ENCODE measurements at regions not wholly inside any gene's neighbourhood (a gene's known extent, or its start where the extent isn't known, plus 50 kb on each side); places are given as distances from the start of the nearest gene placed in this dataset.

DNA sequence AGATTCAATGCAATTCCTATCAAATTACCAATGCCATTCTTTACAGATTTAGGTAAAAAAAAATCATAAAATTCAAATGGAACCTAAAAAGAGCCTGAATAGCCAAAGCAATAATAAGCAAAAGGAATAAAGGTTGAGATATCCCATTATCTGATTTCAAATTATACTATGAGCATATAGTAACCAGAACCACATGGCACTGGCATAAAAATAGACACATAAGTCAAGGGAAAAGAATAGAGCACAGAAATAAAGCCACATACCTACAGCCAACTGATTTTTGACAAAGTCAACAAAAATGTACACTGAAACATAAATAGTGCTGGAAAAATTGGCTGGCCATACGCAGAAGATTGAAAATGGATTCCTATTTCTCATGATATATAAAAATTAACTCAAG is 853.7 kb downstream of the FAT4 start (continued):
- no peak for TF ChIP-seq ZNF384 (IDR thresholded peaks at IDR 0.05; ENCODE audit: borderline replicate concordance, low read depth, low read length)
- no peak for TF ChIP-seq BMI1 (IDR thresholded peaks at IDR 0.05; ENCODE audit: borderline replicate concordance)

DNA sequence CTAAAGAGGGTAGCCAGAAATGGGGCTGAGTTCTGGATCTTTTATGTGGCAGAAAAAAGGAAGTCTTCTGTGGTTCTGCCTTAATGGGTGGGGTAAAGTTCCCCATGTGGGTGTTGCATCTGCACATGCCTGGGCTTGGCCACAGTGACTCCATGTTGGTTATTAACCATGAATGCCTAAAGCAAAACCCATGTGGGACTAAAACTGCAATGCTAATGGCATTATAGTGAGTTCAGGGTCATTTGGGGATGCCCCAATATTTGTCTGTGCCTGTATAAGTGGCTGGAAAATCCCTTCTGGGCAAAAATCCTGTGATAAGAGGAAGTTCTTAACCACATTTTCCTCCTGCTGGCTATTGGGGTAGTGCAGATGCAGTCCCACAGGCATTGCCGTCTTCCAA is 857.4 kb downstream of the FAT4 start:
- CTCF ChIA-PET = no interaction called here
- TF ChIP-seq, protein P1, sequence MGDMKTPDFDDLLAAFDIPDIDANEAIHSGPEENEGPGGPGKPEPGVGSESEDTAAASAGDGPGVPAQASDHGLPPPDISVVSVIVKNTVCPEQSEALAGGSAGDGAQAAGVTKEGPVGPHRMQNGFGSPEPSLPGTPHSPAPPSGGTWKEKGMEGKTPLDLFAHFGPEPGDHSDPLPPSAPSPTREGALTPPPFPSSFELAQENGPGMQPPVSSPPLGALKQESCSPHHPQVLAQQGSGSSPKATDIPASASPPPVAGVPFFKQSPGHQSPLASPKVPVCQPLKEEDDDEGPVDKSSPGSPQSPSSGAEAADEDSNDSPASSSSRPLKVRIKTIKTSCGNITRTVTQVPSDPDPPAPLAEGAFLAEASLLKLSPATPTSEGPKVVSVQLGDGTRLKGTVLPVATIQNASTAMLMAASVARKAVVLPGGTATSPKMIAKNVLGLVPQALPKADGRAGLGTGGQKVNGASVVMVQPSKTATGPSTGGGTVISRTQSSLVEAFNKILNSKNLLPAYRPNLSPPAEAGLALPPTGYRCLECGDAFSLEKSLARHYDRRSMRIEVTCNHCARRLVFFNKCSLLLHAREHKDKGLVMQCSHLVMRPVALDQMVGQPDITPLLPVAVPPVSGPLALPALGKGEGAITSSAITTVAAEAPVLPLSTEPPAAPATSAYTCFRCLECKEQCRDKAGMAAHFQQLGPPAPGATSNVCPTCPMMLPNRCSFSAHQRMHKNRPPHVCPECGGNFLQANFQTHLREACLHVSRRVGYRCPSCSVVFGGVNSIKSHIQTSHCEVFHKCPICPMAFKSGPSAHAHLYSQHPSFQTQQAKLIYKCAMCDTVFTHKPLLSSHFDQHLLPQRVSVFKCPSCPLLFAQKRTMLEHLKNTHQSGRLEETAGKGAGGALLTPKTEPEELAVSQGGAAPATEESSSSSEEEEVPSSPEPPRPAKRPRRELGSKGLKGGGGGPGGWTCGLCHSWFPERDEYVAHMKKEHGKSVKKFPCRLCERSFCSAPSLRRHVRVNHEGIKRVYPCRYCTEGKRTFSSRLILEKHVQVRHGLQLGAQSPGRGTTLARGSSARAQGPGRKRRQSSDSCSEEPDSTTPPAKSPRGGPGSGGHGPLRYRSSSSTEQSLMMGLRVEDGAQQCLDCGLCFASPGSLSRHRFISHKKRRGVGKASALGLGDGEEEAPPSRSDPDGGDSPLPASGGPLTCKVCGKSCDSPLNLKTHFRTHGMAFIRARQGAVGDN (IDR thresholded peaks at IDR 0.05) = peak; percentile 98
- TF ChIP-seq SPI1 (IDR thresholded peaks at IDR 0.05; ENCODE audit: borderline replicate concordance, insufficient read depth, low read depth, low read length) = peak; percentile 38; the same call in 1 of the 2 replicates
- peak; percentile 47; the same call in 1 of the 2 replicates for TF ChIP-seq NR2F1 (conservative IDR thresholded peaks at IDR 0.05)
- peak; percentile 52; the same call in 1 of the 2 replicates for TF ChIP-seq DPF2 (IDR thresholded peaks at IDR 0.05)
- peak; percentile 75 for TF ChIP-seq MTA2 (IDR thresholded peaks at IDR 0.05; ENCODE audit: low read depth)
- peak; percentile 78 for TF ChIP-seq IKZF1 (conservative IDR thresholded peaks at IDR 0.05)
- peak; percentile 37 to 63; a peak in 2 of 4 replicates for TF ChIP-seq BHLHE40 (IDR thresholded peaks at IDR 0.05; ENCODE audit: borderline replicate concordance in 1 of 2, low read depth in 2 of 2, low read length in 1 of 2)
- TF ChIP-seq RELA (IDR thresholded peaks at IDR 0.05; ENCODE audit: borderline replicate concordance, partially characterized antibody) = peak; percentile 50
- TF ChIP-seq, protein P2, sequence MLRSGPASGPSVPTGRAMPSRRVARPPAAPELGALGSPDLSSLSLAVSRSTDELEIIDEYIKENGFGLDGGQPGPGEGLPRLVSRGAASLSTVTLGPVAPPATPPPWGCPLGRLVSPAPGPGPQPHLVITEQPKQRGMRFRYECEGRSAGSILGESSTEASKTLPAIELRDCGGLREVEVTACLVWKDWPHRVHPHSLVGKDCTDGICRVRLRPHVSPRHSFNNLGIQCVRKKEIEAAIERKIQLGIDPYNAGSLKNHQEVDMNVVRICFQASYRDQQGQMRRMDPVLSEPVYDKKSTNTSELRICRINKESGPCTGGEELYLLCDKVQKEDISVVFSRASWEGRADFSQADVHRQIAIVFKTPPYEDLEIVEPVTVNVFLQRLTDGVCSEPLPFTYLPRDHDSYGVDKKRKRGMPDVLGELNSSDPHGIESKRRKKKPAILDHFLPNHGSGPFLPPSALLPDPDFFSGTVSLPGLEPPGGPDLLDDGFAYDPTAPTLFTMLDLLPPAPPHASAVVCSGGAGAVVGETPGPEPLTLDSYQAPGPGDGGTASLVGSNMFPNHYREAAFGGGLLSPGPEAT (IDR thresholded peaks at IDR 0.05; ENCODE audit: low read depth) = peak; percentile 52; the same call in 1 of the 2 replicates
- TF ChIP-seq, protein P3, sequence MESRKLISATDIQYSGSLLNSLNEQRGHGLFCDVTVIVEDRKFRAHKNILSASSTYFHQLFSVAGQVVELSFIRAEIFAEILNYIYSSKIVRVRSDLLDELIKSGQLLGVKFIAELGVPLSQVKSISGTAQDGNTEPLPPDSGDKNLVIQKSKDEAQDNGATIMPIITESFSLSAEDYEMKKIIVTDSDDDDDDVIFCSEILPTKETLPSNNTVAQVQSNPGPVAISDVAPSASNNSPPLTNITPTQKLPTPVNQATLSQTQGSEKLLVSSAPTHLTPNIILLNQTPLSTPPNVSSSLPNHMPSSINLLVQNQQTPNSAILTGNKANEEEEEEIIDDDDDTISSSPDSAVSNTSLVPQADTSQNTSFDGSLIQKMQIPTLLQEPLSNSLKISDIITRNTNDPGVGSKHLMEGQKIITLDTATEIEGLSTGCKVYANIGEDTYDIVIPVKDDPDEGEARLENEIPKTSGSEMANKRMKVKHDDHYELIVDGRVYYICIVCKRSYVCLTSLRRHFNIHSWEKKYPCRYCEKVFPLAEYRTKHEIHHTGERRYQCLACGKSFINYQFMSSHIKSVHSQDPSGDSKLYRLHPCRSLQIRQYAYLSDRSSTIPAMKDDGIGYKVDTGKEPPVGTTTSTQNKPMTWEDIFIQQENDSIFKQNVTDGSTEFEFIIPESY (IDR thresholded peaks at IDR 0.05) = no peak

More for the DNA sequence above, 857.4 kb downstream of the FAT4 start:
- DNase-seq (ENCODE audit: low read depth, low spot score) = peak; percentile 34
- no peak for FAIRE-seq
- WGBS (ENCODE audit: insufficient coverage, insufficient replicate concordance, low lambda C conversion rate, missing lambda C conversion rate) = 0% methylated on average over 1 of the region's 1 CpG
- intact Hi-C loops (cut with micrococcal nuclease; ENCODE audit: unreplicated experiment) (no loop called here), in situ Hi-C loops (cut with MboI) (no loop called here)
- ATAC-seq = peak; percentile 91
- Histone ChIP-seq H4K20me1 (ENCODE audit: control insufficient read depth, insufficient read depth) (no peaks in the 10 kb centered on the region), H3K9ac (ENCODE audit: control insufficient read depth, insufficient read depth, low read length) (no peak overlapping the region), H3K27me3 (replicated peaks in 1 of 2; ENCODE audit: control insufficient read depth in 2 of 2, insufficient read depth in 2 of 2, low read length in 1 of 2) (no peaks in the 10 kb centered on the region), H3K36me3 (ENCODE audit: control insufficient read depth in 2 of 2, insufficient read depth in 2 of 2, low read length in 1 of 2) (no peaks in the 10 kb centered on the region), H3K79me2 (ENCODE audit: control insufficient read depth, insufficient read depth, low read length) (no peaks in the 10 kb centered on the region), H3K4me1 (ENCODE audit: control insufficient read depth, insufficient read depth, low read length) (no peaks in the 10 kb centered on the region), H3K4me2 (ENCODE audit: control insufficient read depth, insufficient read depth) (no peak overlapping the region), H3K4me3 (no peak overlapping the region), H3K27ac (ENCODE audit: control insufficient read depth, insufficient read depth) (no peak overlapping the region), H3K9me3 (replicated peaks; ENCODE audit: control insufficient read depth, insufficient read depth, low read length) (no peaks in the 10 kb centered on the region), H2AFZ (ENCODE audit: control insufficient read depth, low read depth, low read length) (no peak overlapping the region)
- ChIA-PET SMC1A (ENCODE audit: uncharacterized antibody, unreplicated experiment) (no interaction called here), RAD21 (ENCODE audit: unreplicated experiment) (no interaction called here), POLR2A (no interaction called here)
- BruUV-seq (replicated peaks) = no TSS peak
